KMS-11 (cell line): ENCODE measurements at regions not wholly inside any gene's neighbourhood (a gene's known extent, or its start where the extent isn't known, plus 50 kb on each side); places are given as distances from the start of the nearest gene placed in this dataset.

ENCODE experiments used
- H2AFZ ChIP-seq: fragments of 200-600 bp; sonication (generic); 2 replicates; pipeline ENCODE4 v1.6.1; 2016; ENCODE audit warnings: antibody characterized with exemption, mixed run types, low read depth
- H3K27ac ChIP-seq: fragments of 200-600 bp; sonication (generic); 2 replicates; pipeline ENCODE4 v1.6.1; 2016; ENCODE audit warnings: mild to moderate bottlenecking, mixed run types
- H3K27me3 ChIP-seq: fragments of 200-600 bp; sonication (generic); 2 replicates; pipeline ENCODE4 v1.6.1; 2017; ENCODE audit warnings: mild to moderate bottlenecking, low read depth, mixed run types, moderate library complexity; ENCODE audit not compliant: insufficient read depth
- H3K36me3 ChIP-seq: fragments of 200-600 bp; sonication (generic); 2 replicates; pipeline ENCODE4 v1.6.1; 2017; ENCODE audit warnings: mild to moderate bottlenecking, mixed run types; ENCODE audit not compliant: insufficient read depth
- H3K4me1 ChIP-seq: fragments of 200-600 bp; sonication (generic); 2 replicates; pipeline ENCODE4 v1.6.1; 2016; ENCODE audit warnings: mild to moderate bottlenecking, low read depth, mixed run types; ENCODE audit not compliant: poor library complexity, severe bottlenecking
- H3K4me2 ChIP-seq: fragments of 200-600 bp; sonication (generic); 2 replicates; pipeline ENCODE4 v1.7.0; 2016; ENCODE audit warnings: mild to moderate bottlenecking, mixed run types
- H3K4me3 ChIP-seq: fragments of 200-600 bp; sonication (generic); IDR thresholded peaks from 2 replicates; pipeline ENCODE4 v1.6.1; 2017; ENCODE audit warnings: low read depth, low read length, mixed read lengths; ENCODE audit not compliant: insufficient read depth
- H3K79me2 ChIP-seq: fragments of 200-600 bp; sonication (generic); 2 replicates; pipeline ENCODE4 v1.6.1; 2016; ENCODE audit warnings: low read depth, mixed run types; ENCODE audit not compliant: insufficient read depth
- H3K9ac ChIP-seq: fragments of 200-600 bp; sonication (generic); 2 replicates; pipeline ENCODE4 v1.6.1; 2016; ENCODE audit warnings: mild to moderate bottlenecking, mixed run types
- H4K20me1 ChIP-seq: fragments of 200-600 bp; sonication (generic); 2 replicates; pipeline ENCODE4 v1.6.1; 2016; ENCODE audit warnings: mild to moderate bottlenecking, mixed run types; ENCODE audit not compliant: insufficient read depth
- TF ChIP-seq, protein P1 (sequence below): fragments of 200-600 bp; sonication (generic); conservative IDR thresholded peaks from 2 replicates; pipeline ENCODE4 v1.6.1; 2017; ENCODE audit warnings: low read depth, mild to moderate bottlenecking, antibody characterized with exemption, low read length, moderate library complexity, mixed read lengths

DNA sequence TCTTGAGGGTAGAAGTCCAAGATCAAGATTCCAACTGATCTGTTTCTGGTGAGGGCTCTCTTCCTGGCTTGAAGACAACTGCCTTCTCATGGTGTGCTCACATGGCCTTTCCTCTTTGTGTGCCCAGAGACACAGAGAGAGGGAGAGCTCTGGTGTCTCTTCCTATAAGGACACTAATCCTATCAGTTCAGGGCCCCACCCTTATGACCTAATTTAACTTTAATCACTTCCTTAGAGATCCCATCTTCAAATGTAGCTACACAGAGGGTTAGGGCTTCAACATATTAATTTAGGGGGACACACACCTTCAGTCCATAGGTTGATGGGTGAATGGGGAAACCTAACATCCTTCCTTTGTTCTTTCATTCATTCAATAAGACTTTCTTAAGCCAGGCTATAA is 144.6 kb downstream of the MN1 start:
- no peak overlapping the region for H3K27ac ChIP-seq
- H3K27me3 ChIP-seq = peaks cover 5% of the 10 kb centered on the region; the same call in 1 of the 2 replicates
- no peak overlapping the region for H3K9ac ChIP-seq
- no peaks in the 10 kb centered on the region for H3K79me2 ChIP-seq
- no peaks in the 10 kb centered on the region for H3K4me1 ChIP-seq
- H3K4me2 ChIP-seq = no peak overlapping the region
- TF ChIP-seq, protein P1, sequence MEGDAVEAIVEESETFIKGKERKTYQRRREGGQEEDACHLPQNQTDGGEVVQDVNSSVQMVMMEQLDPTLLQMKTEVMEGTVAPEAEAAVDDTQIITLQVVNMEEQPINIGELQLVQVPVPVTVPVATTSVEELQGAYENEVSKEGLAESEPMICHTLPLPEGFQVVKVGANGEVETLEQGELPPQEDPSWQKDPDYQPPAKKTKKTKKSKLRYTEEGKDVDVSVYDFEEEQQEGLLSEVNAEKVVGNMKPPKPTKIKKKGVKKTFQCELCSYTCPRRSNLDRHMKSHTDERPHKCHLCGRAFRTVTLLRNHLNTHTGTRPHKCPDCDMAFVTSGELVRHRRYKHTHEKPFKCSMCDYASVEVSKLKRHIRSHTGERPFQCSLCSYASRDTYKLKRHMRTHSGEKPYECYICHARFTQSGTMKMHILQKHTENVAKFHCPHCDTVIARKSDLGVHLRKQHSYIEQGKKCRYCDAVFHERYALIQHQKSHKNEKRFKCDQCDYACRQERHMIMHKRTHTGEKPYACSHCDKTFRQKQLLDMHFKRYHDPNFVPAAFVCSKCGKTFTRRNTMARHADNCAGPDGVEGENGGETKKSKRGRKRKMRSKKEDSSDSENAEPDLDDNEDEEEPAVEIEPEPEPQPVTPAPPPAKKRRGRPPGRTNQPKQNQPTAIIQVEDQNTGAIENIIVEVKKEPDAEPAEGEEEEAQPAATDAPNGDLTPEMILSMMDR = no peak
- no peak overlapping the region for H2AFZ ChIP-seq
- H4K20me1 ChIP-seq = no peaks in the 10 kb centered on the region
- H3K4me3 ChIP-seq = no peak overlapping the region
- H3K36me3 ChIP-seq = no peaks in the 10 kb centered on the region

DNA sequence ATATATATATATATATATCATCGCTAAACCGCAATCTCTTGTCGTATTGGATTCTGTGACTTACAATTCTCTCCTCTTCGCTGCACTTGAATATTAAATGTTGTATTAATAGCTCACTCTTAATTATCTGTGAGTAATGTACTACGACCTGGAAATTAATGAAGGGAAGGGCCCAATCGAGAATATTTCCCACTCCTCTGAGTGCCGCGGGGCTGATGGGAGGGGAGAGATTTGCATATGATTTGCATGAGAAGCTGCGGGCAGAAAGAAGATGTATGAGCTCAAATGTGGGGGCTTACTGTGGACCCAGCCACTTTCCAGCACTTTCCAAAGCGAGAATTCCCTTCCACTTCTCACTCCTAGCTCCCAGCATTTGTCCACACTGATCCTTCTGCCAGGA is 141.2 kb downstream of the MN1 start:
- no peak overlapping the region for H3K27ac ChIP-seq
- no peak overlapping the region for H3K9ac ChIP-seq
- peaks cover 11% of the 10 kb centered on the region; the same call in 1 of the 2 replicates for H3K27me3 ChIP-seq
- no peaks in the 10 kb centered on the region for H3K79me2 ChIP-seq
- TF ChIP-seq, protein P1 = no peak
- H3K4me1 ChIP-seq = no peaks in the 10 kb centered on the region
- no peaks in the 10 kb centered on the region for H4K20me1 ChIP-seq
- H3K4me3 ChIP-seq = no peak overlapping the region
- no peak overlapping the region for H2AFZ ChIP-seq
- no peaks in the 10 kb centered on the region for H3K36me3 ChIP-seq
- H3K4me2 ChIP-seq = no peak overlapping the region

DNA sequence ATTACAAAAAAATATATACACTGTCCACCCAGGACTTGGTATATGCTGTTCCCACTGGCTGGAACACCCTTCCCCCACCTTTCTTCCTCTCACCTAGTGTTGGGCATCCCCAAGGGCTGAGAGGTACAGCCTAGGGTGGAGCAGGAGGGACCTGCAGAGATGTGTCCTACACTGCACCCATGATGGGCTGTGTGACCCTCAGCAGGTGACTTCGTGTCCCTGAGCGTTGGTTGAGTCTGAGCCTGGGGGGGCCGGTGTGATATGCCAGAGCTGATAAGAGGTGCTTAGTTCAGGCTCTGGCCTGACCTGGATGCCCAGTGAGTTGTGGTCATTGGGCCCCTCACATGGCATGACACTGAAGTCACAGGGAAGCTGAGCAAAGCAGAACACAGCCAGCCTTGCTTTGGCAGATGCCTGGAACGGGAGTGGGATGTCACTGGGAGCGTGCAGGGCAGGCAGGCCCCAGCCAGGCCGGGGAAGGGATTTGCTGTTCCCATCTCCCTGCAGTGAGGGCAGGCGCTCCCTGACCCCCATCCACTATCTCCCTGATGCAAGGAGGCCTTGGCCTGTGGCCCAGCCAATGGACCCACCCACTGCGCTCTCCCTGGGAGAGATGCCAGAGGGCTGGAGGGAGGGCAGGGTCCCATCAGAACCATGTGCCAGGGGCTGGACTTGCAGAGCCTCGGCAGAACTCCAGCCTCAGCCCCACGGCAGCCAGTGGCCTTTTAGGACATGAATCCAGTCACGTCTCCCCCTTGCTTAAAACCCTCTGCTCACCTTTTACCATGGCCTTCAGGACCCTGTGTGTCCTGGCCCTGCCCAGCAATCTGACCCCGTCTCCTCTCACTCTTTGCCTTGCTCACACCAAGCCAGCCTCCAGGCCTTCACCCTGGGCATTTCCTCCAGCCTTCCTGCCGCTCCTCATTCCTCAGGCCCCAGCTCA is 138.9 kb downstream of the MN1 start:
- TF ChIP-seq, protein P1 = no peak
- no peaks in the 10 kb centered on the region for H4K20me1 ChIP-seq
- no peak overlapping the region for H3K27ac ChIP-seq
- no peak overlapping the region for H3K9ac ChIP-seq
- H2AFZ ChIP-seq = no peak overlapping the region
- H3K4me2 ChIP-seq = no peak overlapping the region
- no peaks in the 10 kb centered on the region for H3K79me2 ChIP-seq
- H3K4me3 ChIP-seq = no peak overlapping the region
- peaks cover 11% of the 10 kb centered on the region; the same call in 1 of the 2 replicates for H3K27me3 ChIP-seq
- H3K4me1 ChIP-seq = no peaks in the 10 kb centered on the region
- H3K36me3 ChIP-seq = no peaks in the 10 kb centered on the region

DNA sequence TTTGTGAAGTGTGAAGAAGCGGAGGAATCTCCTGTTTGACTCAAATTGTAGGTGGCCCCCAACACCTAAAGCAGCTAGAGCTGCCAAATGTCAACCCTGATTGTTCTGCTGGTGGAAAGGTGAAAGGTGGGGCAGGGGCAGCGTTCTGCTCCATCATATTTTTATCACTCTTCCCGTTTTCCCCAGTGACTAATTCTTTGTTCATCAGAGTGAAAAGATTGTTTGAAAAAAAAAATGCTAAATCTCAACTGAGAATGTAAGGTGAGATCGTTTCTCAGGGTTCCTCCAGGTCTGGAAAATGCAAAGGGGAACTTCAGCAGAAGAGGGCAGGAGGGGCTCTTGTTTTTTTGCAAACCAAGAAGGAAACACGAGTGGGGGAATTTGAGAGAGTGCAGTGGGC is 137.7 kb downstream of the MN1 start:
- Histone ChIP-seq H3K27me3 (peaks cover 11% of the 10 kb centered on the region; the same call in 1 of the 2 replicates), H3K4me3 (no peak overlapping the region), H3K4me1 (no peaks in the 10 kb centered on the region), H3K36me3 (no peaks in the 10 kb centered on the region), H3K27ac (no peak overlapping the region), H2AFZ (no peak overlapping the region), H3K4me2 (no peak overlapping the region), H3K79me2 (no peaks in the 10 kb centered on the region), H3K9ac (no peak overlapping the region), H4K20me1 (no peaks in the 10 kb centered on the region)
- TF ChIP-seq, protein P1 = no peak
